ENCODE measurements at regions not wholly inside any gene's neighbourhood (a gene's known extent, or its start where the extent isn't known, plus 50 kb on each side); places are given as distances from the start of the nearest gene placed in this dataset.
A peak's percentile ranks its signal among the peaks of the same experiment; 100 is the strongest.

DNA sequence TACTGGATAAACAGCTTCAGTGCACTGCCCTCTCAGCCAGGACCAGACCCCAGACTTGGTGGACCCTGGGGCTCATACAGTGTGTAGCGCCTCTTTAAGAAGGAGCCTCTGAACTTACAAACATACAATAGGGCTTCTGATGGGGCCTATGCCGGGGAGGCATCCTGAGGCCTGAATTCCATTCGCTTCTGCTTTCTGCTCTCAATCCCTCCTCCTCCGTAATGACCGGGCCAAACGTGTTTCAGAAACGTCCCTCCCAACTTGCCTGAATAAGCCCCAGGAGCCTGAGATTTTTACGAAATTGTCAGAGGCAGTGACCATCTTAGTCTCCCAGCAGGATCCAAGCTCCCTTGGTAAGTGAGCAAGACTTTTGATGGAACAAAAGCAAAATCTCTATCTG is 128.1 kb upstream of the BOD1 start:
- CTCF ChIA-PET (ENCODE audit: low intra/inter-chr PET ratio, low total read pairs): no interaction called here
- no peak for TF ChIP-seq KLF15 (CRISPR knock-in tag; IDR thresholded peaks at IDR 0.05; ENCODE audit: borderline replicate concordance)
- TF ChIP-seq, protein P1, sequence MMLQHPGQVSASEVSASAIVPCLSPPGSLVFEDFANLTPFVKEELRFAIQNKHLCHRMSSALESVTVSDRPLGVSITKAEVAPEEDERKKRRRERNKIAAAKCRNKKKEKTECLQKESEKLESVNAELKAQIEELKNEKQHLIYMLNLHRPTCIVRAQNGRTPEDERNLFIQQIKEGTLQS (CRISPR knock-in tag; IDR thresholded peaks at IDR 0.05): no peak
- TF ChIP-seq NR2F2 (IDR thresholded peaks at IDR 0.05; ENCODE audit: borderline replicate concordance, low read depth): no peak
- no peak for TF ChIP-seq GTF2F1 (IDR thresholded peaks at IDR 0.05; ENCODE audit: low read length)
- TF ChIP-seq RFX3 (CRISPR knock-in tag; IDR thresholded peaks at IDR 0.05): no peak
- TF ChIP-seq, protein P2, sequence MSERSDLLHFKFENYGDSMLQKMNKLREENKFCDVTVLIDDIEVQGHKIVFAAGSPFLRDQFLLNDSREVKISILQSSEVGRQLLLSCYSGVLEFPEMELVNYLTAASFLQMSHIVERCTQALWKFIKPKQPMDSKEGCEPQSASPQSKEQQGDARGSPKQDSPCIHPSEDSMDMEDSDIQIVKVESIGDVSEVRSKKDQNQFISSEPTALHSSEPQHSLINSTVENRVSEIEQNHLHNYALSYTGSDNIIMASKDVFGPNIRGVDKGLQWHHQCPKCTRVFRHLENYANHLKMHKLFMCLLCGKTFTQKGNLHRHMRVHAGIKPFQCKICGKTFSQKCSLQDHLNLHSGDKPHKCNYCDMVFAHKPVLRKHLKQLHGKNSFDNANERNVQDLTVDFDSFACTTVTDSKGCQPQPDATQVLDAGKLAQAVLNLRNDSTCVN (CRISPR knock-in tag; IDR thresholded peaks at IDR 0.05; ENCODE audit: borderline replicate concordance): no peak
- no peak for TF ChIP-seq ZNF766 (CRISPR knock-in tag; IDR thresholded peaks at IDR 0.05; ENCODE audit: borderline replicate concordance)
- TF ChIP-seq ZNF256 (CRISPR knock-in tag; conservative IDR thresholded peaks at IDR 0.05): no peak
- no peak for TF ChIP-seq NFKB2 (CRISPR knock-in tag; IDR thresholded peaks at IDR 0.05; ENCODE audit: borderline replicate concordance)
- TF ChIP-seq, protein P3, sequence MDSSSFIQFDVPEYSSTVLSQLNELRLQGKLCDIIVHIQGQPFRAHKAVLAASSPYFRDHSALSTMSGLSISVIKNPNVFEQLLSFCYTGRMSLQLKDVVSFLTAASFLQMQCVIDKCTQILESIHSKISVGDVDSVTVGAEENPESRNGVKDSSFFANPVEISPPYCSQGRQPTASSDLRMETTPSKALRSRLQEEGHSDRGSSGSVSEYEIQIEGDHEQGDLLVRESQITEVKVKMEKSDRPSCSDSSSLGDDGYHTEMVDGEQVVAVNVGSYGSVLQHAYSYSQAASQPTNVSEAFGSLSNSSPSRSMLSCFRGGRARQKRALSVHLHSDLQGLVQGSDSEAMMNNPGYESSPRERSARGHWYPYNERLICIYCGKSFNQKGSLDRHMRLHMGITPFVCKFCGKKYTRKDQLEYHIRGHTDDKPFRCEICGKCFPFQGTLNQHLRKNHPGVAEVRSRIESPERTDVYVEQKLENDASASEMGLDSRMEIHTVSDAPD (CRISPR knock-in tag; IDR thresholded peaks at IDR 0.05): no peak
- no peak for TF ChIP-seq POLR2A (IDR thresholded peaks at IDR 0.05; ENCODE audit: insufficient read depth in 1 of 2, low read depth in 2 of 2, low read length in 2 of 2)
- TF ChIP-seq, protein P4, sequence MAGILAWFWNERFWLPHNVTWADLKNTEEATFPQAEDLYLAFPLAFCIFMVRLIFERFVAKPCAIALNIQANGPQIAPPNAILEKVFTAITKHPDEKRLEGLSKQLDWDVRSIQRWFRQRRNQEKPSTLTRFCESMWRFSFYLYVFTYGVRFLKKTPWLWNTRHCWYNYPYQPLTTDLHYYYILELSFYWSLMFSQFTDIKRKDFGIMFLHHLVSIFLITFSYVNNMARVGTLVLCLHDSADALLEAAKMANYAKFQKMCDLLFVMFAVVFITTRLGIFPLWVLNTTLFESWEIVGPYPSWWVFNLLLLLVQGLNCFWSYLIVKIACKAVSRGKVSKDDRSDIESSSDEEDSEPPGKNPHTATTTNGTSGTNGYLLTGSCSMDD (CRISPR knock-in tag; IDR thresholded peaks at IDR 0.05): no peak
- TF ChIP-seq, protein P5, sequence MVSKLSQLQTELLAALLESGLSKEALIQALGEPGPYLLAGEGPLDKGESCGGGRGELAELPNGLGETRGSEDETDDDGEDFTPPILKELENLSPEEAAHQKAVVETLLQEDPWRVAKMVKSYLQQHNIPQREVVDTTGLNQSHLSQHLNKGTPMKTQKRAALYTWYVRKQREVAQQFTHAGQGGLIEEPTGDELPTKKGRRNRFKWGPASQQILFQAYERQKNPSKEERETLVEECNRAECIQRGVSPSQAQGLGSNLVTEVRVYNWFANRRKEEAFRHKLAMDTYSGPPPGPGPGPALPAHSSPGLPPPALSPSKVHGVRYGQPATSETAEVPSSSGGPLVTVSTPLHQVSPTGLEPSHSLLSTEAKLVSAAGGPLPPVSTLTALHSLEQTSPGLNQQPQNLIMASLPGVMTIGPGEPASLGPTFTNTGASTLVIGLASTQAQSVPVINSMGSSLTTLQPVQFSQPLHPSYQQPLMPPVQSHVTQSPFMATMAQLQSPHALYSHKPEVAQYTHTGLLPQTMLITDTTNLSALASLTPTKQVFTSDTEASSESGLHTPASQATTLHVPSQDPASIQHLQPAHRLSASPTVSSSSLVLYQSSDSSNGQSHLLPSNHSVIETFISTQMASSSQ (IDR thresholded peaks at IDR 0.05; ENCODE audit: low read depth): no peak
- TF ChIP-seq, protein P5 (CRISPR knock-in tag; IDR thresholded peaks at IDR 0.05; ENCODE audit: borderline replicate concordance): no peak
- TF ChIP-seq, protein P6, sequence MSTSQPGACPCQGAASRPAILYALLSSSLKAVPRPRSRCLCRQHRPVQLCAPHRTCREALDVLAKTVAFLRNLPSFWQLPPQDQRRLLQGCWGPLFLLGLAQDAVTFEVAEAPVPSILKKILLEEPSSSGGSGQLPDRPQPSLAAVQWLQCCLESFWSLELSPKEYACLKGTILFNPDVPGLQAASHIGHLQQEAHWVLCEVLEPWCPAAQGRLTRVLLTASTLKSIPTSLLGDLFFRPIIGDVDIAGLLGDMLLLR (CRISPR knock-in tag; IDR thresholded peaks at IDR 0.05): no peak
- TF ChIP-seq HDAC1 (CRISPR knock-in tag; IDR thresholded peaks at IDR 0.05): no peak
- TF ChIP-seq MIER2 (CRISPR knock-in tag; IDR thresholded peaks at IDR 0.05): no peak
- TF ChIP-seq ZNF660 (CRISPR knock-in tag; IDR thresholded peaks at IDR 0.05; ENCODE audit: borderline replicate concordance, low read depth): no peak

More for the DNA sequence above, 128.1 kb upstream of the BOD1 start:
- no peak for FAIRE-seq
- Histone ChIP-seq H3K36me3 (replicated peaks in 1 of 2; ENCODE audit: control insufficient read depth in 1 of 2, insufficient read depth in 2 of 2, low read length in 2 of 2) (no peaks in the 10 kb centered on the region), H4K20me1 (ENCODE audit: insufficient read depth, low read length) (no peaks in the 10 kb centered on the region), H3K4me3 (replicated peaks in 1 of 3; ENCODE audit: insufficient read depth in 1 of 3, low read depth in 2 of 3, low read length in 3 of 3) (peak overlapping the region in 2 of 3 experiments; percentile 10 to 47; a peak in 3 of 6 replicates), H3K27me3 (ENCODE audit: control insufficient read depth in 1 of 2, insufficient read depth in 2 of 2, low read length in 2 of 2) (no peaks in the 10 kb centered on the region), H3K27ac (ENCODE audit: extremely low read length, insufficient read depth, low read length) (no peak overlapping the region), H3K9me3 (ENCODE audit: low read length) (no peaks in the 10 kb centered on the region), H3K9ac (ENCODE audit: insufficient read depth, low read depth, low read length) (peak overlapping the region; percentile 46; the same call in 1 of the 2 replicates), H3K79me2 (ENCODE audit: insufficient read depth, low read length) (no peaks in the 10 kb centered on the region), H2AFZ (ENCODE audit: low read length) (peak overlapping the region; percentile 62), H3K4me2 (ENCODE audit: low read depth, low read length) (peak overlapping the region; percentile 65), H3K4me1 (ENCODE audit: insufficient read depth, low read length) (peaks cover 56% of the 10 kb centered on the region)
- POLR2A ChIA-PET: interaction anchor here (1.1 kb wide), 1 partner anchor 19 kb away, joined by 7 read pairs; no protein-coding TSS in a partner anchor
- intact Hi-C loops (cut with micrococcal nuclease; ENCODE audit: unreplicated experiment): no loop called here
- no peak for DNase-seq (ENCODE audit: low spot score)
- WGBS (ENCODE audit: low lambda C conversion rate): 48% methylated on average over 7 of the region's 8 CpGs
- in situ Hi-C loops (cut with HindIII; ENCODE audit: extremely low pct_ligation_motif_present, low pct_unique_long_range_greater_than_20kb): no loop called here
- BruUV-seq (replicated peaks): no TSS peak
- ATAC-seq: no peak; the same call in 2 of the 3 replicates

All from HepG2 (cell line).